ENCODE measurements at regions not wholly inside any gene's neighbourhood (a gene's known extent, or its start where the extent isn't known, plus 50 kb on each side); places are given as distances from the start of the nearest gene placed in this dataset.
"Not testable (repeated sequence)": the region's sequence is repeated elsewhere in the genome, so short reads cannot be mapped to it uniquely, and the experiment has no call there.

DNA sequence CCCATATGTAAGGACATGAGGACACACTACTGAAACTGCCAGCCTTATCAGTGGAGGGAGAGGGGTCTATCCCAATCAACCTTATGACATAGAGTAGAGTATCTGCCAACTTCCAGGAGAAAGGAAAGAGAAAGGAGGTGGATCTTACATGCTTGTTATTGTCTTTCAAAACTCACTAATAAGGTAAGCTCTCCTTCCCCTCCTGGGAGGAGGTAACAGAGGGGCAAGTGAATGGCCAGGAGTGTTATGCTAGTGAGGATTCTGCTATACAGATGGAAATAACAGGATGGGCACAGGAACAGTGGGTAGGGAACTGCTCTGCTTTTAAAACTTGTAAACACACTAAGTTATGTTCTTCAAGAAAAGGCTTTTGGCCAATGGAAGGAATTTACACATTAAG lies 1020.1 kb downstream of the TDRD15 start:
- H3K4me3 ChIP-seq = no peak overlapping the region
- no peaks in the 10 kb centered on the region for H3K4me1 ChIP-seq
- no peaks in the 10 kb centered on the region for H3K36me3 ChIP-seq
- H3K9me3 ChIP-seq = peaks cover 0 to 3% (median 0%) of the 10 kb centered on the region in 3 donors
- intact Hi-C loops (cut with DNase I; ENCODE audit: low total_unique reads) = no loop called here
- no peaks in the 10 kb centered on the region for H3K27me3 ChIP-seq
- no peak for ATAC-seq
- DNase-seq = no peak
- TF ChIP-seq, protein P1, sequence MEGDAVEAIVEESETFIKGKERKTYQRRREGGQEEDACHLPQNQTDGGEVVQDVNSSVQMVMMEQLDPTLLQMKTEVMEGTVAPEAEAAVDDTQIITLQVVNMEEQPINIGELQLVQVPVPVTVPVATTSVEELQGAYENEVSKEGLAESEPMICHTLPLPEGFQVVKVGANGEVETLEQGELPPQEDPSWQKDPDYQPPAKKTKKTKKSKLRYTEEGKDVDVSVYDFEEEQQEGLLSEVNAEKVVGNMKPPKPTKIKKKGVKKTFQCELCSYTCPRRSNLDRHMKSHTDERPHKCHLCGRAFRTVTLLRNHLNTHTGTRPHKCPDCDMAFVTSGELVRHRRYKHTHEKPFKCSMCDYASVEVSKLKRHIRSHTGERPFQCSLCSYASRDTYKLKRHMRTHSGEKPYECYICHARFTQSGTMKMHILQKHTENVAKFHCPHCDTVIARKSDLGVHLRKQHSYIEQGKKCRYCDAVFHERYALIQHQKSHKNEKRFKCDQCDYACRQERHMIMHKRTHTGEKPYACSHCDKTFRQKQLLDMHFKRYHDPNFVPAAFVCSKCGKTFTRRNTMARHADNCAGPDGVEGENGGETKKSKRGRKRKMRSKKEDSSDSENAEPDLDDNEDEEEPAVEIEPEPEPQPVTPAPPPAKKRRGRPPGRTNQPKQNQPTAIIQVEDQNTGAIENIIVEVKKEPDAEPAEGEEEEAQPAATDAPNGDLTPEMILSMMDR (IDR thresholded peaks at IDR 0.05 in 4 of 5, conservative IDR thresholded peaks at IDR 0.05 in 1 of 5) = no peak
- TF ChIP-seq POLR2A (IDR thresholded peaks at IDR 0.05) = no peak
- no peak overlapping the region for H3K27ac ChIP-seq
- in situ Hi-C loops (cut with MboI; ENCODE audit: low sequenced_read_pairs in 4 of 4) = no loop called here

DNA sequence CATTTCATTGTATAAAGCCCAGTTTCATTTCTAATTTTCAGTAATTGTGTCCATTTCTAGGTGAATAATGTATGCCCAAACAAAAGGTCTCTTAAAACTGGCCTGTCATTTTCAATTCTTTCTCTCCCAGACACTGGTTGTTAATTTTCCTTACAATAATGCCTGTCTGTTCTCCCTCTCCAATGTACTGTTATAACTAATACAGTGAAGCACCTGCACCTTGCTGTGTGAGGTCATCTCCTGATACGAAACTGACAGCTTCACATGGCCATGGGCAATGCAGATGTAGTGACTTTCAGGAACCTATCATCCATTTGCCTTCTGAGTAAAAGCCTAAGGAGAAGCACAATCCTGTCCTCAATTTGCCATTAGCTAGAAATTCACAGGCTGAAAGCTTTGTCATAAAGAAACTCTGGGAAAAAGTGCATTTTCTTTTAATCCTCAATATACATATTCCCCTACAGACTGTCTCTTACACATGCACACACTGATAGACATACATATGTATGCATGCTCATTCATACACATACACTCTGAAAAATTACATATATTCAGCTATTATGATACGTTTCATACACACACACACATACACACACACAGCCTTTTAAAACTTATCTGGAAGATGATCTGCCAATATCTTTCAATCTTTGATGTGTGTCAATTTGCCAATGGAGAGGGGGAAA lies 1030.3 kb downstream of the TDRD15 start:
- no peaks in the 10 kb centered on the region for H3K36me3 ChIP-seq
- ATAC-seq (no peak), DNase-seq (no peak)
- H3K4me3 ChIP-seq = no peak overlapping the region
- intact Hi-C loops (cut with DNase I; ENCODE audit: low total_unique reads) (no loop called here), in situ Hi-C loops (cut with MboI; ENCODE audit: low sequenced_read_pairs in 4 of 4) (no loop called here)
- H3K27ac ChIP-seq = no peak overlapping the region
- no peaks in the 10 kb centered on the region for H3K9me3 ChIP-seq
- TF ChIP-seq, protein P1 (IDR thresholded peaks at IDR 0.05 in 4 of 5, conservative IDR thresholded peaks at IDR 0.05 in 1 of 5) = no peak
- no peak for TF ChIP-seq POLR2A (IDR thresholded peaks at IDR 0.05)
- no peaks in the 10 kb centered on the region for H3K4me1 ChIP-seq
- no peaks in the 10 kb centered on the region for H3K27me3 ChIP-seq

DNA sequence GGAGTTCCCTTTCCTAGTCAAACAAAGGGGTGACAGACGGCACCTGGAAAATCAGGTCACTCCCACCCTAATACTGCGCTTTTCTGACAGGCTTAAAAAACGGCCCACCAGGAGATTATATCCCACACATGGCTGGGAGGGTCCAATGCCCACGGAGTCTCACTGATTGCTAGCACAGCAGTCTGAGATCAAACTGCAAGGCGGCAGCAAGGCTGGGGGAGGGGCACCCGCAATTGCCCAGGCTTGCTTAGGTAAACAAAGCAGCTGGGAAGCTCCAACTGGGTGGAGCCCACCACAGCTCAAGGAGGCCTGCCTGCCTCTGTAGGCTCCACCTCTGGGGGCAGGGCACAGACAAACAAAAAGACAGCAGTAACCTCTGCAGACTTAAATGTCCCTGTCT lies 1032.9 kb downstream of the TDRD15 start:
- in situ Hi-C loops (cut with MboI; ENCODE audit: low sequenced_read_pairs in 4 of 4); DNase-seq; H3K27ac ChIP-seq; ATAC-seq; H3K4me3 ChIP-seq; H3K4me1 ChIP-seq; H3K36me3 ChIP-seq; H3K27me3 ChIP-seq; intact Hi-C loops (cut with DNase I; ENCODE audit: low total_unique reads); H3K9me3 ChIP-seq: not testable (repeated sequence)

DNA sequence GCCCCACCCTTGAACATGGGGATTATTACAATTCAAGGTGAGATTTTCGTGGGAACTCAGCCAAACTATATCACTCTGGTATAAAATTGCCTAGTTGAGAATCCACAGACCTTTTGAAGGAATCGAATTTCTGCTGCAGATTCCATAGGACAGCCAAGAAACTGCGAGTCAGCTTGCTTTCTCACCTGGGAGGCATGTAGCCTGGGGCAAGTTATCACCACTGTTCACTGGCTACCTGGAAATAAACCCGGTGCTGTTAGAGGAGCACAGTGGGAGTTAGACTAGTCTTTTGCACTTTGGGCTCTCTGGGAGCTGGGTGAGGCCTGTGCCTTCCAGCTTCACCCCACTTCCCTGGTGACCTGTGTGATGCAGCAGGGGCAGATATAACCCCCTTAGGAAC lies 1043.5 kb downstream of the TDRD15 start:
- in situ Hi-C loops (cut with MboI; ENCODE audit: low sequenced_read_pairs in 4 of 4) = no loop called here
- intact Hi-C loops (cut with DNase I; ENCODE audit: low total_unique reads) = no loop called here
- no peaks in the 10 kb centered on the region for H3K9me3 ChIP-seq
- H3K27me3 ChIP-seq = no peaks in the 10 kb centered on the region
- ATAC-seq = no peak
- DNase-seq = no peak
- no peak overlapping the region for H3K27ac ChIP-seq
- H3K36me3 ChIP-seq = no peaks in the 10 kb centered on the region
- H3K4me3 ChIP-seq = no peak overlapping the region
- TF ChIP-seq, protein P1 (IDR thresholded peaks at IDR 0.05 in 4 of 5, conservative IDR thresholded peaks at IDR 0.05 in 1 of 5) = no peak
- no peak for TF ChIP-seq POLR2A (IDR thresholded peaks at IDR 0.05)
- no peaks in the 10 kb centered on the region for H3K4me1 ChIP-seq

DNA sequence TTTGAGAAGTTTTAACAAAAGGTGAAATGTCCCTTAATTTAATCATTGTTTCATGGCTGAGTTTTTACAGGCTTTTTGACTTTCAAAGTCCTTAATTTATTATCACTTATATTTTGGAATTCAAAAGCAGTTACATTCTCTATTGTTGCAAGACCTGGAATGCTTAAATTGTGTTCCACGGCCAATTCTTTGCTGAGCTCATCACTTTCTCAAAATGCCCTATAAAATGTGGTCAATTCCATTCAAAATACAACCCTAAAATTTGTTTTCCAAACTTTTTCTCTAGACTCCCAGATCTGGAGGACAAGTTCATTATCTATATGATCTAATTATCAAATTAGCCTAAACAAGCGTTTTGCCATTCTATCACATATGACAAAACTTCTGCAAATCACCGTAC lies 1051.2 kb downstream of the TDRD15 start:
- Histone ChIP-seq H3K36me3 (no peaks in the 10 kb centered on the region), H3K27ac (no peak overlapping the region), H3K27me3 (no peaks in the 10 kb centered on the region), H3K9me3 (no peaks in the 10 kb centered on the region), H3K4me1 (no peaks in the 10 kb centered on the region), H3K4me3 (no peak overlapping the region)
- in situ Hi-C loops (cut with MboI; ENCODE audit: low sequenced_read_pairs in 4 of 4) = no loop called here
- DNase-seq = no peak
- intact Hi-C loops (cut with DNase I; ENCODE audit: low total_unique reads) = no loop called here
- TF ChIP-seq, protein P1 (IDR thresholded peaks at IDR 0.05 in 4 of 5, conservative IDR thresholded peaks at IDR 0.05 in 1 of 5) = no peak
- no peak for TF ChIP-seq POLR2A (IDR thresholded peaks at IDR 0.05)
- no peak for ATAC-seq

Measured in gastrocnemius medialis (tissue), 4 donors.